GM19324 (cell line): ENCODE measurements at regions not wholly inside any gene's neighbourhood (a gene's known extent, or its start where the extent isn't known, plus 50 kb on each side); places are given as distances from the start of the nearest gene placed in this dataset.

Experiments
- ATAC-seq: cut with Tn5 transposase; IDR thresholded peaks from one replicate; pipeline ENCODE4 v1.9.1; 2021; ENCODE audit warnings: mild to moderate bottlenecking, moderate library complexity; ENCODE audit not compliant: unreplicated experiment, low FRiP score

GRCh38 chr13:33372251-33372919, 86.8 kb upstream of the STARD13 start:
- ATAC-seq: no peak

- ATAC-seq: no peak
Observed at GRCh38 chr13:33373624-33374023, 88.1 kb upstream of the STARD13 start.

DNA sequence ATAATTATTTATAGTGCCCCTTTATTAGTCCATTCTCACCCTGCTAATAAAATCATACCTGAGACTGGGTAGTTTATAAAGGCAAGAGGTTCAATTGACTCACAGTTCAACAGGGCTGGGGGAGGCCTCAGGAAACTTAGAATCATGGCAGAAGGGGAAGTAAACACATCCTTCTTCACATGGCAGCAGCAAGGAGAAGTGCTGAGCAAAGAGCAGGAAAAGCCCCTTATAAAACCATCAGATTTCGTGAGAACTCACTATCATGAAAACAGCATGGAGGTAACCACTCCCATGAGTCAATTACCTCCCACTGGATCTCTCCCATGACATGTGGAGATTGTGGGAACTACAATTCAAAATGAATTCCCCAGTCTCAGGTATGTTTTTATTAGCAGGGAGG, 89.9 kb upstream of the STARD13 start:
- ATAC-seq: no peak

DNA sequence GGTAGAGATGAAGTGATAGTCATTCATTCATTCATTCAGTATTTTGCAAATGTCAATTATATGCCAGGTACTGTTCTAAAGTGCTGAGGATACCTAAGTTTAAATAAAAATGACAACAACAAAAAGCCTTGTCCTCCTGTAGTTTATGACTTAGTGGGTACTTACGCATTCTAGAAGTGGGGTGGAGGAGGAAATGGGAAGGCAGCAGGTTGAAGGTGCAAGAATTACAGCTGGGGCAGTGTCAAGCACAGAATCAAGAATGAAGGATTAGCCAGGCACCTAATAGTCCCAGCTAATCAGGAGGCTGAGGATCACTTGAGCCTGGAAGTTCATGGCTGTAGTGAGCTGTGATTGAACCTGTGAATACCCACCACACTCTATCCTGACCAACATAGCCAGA, 90.7 kb upstream of the STARD13 start:
- no peak for ATAC-seq

GRCh38 chr13:33377411-33377810, 91.9 kb upstream of the STARD13 start:
- no peak for ATAC-seq

DNA sequence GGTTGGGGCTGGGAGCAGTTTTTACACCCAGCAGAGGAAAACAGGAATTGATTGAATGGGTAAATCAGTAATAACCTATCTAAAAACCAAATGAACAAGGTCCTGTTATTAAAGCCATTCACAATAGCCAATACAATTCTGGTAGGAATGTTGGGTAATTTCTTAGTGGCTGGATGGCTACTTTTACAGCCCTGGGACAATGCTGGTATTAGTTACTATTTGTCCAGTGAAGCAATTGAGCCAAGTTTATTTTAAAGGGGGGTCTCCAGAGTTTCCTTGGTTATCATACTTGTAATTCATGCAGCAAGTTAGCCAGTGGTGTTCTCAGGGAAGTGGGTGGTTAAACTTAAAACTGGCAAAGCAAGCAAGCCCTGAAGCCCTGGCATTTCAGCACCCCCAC, 92.3 kb upstream of the STARD13 start:
- no peak for ATAC-seq

DNA sequence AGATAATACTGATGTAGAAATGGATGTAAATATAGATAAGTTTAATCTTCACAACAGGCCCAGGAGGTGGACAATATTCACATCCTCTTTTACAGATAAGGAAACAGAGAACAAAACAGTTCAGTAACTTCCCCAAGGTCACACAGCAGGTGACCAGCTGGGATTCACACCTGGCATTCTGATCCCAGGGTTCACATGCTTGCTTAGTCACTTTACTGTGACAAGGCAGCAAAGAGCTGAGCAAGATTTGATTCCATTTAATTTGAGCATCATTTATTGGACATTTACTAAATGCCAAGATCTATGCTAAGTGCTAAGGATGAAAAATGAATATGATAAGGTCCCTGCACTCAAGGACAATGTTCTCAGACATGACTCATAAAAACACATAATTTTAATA, 94.1 kb upstream of the STARD13 start:
- ATAC-seq: no peak

- ATAC-seq: no peak
Observed at GRCh38 chr13:33380487-33381079, 95.0 kb upstream of the STARD13 start.

GRCh38 chr13:33381180-33381579, 95.6 kb upstream of the STARD13 start:
- no peak for ATAC-seq

GRCh38 chr13:33381906-33382305, 96.4 kb upstream of the STARD13 start:
- ATAC-seq: no peak

GRCh38 chr13:33383724-33384577, 98.4 kb upstream of the STARD13 start:
- no peak for ATAC-seq

DNA sequence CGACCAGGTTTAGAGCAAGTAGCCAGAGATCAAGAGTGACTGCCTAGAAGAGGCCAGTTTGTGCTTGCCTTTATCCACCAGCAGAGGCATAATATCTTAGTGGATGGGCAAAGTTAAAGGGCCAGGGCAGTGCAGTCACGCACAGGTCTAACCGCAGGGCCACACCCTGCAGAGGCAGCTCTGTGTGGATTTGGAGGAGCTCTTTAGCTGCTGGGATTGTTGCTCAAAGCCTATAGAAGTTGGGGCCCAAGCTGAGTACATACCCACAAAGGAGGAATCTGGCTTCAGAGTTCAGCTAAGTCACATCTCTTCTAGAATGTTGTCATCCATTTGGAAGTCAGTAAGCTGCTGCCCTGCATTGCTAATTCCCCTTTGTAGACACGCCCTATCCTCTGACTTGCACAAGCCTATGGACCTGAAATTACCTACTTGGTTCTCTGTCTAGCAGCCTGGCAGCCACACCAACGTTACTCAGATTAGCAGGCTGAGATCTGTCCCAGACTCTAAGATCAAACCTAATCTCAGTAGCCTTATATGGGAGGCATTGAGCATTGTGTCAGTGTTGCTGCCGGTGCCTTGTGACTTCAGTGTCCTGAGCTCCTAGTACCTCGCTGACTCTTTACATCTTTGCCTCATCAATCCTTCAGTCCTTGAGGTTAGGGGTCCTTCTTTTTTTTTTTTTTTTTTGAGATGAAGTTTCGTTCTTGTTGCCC, 102.9 kb upstream of the STARD13 start:
- no peak for ATAC-seq

DNA sequence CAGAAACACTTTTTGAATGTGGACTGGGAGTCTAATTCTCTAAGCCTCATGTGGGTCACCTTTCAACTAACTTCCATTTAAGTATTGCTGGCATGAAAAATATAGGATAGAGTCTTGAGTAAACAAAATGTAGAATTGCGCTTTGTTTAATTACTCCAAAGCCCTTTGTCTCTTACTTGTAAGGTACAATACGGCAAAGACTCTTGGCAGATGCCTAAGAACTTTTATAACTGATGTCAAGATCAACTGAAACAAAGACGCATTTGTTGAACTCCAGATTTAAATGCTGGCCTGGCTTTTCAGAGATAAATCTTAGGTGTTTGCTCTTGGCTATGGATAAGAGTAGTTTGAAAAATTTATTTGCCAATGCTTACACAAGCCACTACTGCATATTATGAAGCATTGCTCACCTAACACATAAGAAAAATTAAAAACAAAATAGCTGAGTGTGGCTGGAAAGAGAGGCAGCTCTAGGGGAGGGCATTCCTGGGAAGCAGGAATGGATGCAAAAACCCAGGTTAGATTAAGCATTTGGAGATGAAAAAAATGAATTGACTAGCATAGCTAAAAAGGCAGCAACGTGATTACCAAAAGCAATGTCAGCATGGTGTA, 107.3 kb upstream of the STARD13 start:
- ATAC-seq: no peak

GRCh38 chr13:33394294-33394932, 108.9 kb upstream of the STARD13 start:
- ATAC-seq: no peak

- no peak for ATAC-seq
Observed at GRCh38 chr13:33401238-33401637, 115.7 kb upstream of the STARD13 start.

DNA sequence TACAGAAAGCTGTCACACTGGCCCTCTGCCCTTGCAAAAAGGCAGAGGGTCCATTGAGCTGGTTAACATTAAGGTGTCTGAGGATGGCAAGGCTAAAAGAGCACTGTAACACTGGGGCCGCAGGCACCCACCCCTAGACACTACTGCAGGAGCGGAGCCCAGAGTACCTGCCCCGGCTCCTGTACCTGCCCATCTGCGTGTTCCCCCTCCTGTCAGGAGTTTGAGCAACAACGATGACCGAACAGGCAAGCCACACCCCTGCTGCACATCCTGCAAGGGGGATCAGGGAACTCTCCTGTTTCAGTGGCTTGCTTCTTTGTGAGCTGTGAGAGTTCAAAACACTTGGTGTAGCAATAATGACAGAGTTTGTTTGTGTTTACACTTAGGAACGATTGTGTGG, 117.4 kb upstream of the STARD13 start:
- no peak for ATAC-seq

DNA sequence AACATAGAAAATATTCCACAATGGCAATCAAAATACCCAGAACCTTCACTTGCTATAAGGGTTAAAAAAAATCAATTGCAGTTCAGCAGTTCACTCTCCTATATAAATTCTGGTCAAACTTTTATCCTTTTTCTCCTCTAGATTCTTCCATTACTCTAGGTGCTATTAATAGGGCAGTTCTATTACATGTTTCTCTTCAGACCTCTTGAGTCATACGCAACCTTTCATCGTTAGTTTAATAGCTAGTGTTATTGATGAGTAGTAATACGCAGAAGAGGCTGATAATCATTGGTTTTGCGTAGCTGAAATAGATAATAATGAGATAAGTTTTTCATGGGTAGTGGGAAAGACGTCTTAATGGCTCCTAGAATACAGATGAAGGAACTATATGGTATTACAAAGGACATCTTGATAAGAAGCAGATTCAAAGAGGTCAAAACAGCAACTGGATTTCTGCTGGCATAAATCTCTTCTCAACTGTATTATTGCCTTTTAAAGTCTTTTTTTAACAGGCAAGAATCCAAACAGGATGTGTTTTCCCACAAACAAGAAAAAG, 118.3 kb upstream of the STARD13 start:
- no peak for ATAC-seq

GRCh38 chr13:33405371-33405770, 119.8 kb upstream of the STARD13 start:
- no peak for ATAC-seq

GRCh38 chr13:33409673-33410510, 124.3 kb upstream of the STARD13 start:
- no peak for ATAC-seq
